ENCODE measurements at regions not wholly inside any gene's neighbourhood (a gene's known extent, or its start where the extent isn't known, plus 50 kb on each side); places are given as distances from the start of the nearest gene placed in this dataset.

- Histone ChIP-seq H3K27me3 (replicated peaks in 1 of 7) (no peaks in the 10 kb centered on the region), H3K9me3 (no peaks in the 10 kb centered on the region), H3K4me3 (no peak overlapping the region), H3K36me3 (no peaks in the 10 kb centered on the region), H3K4me1 (peaks cover 0 to 3% (median 0%) of the 10 kb centered on the region in 6 donors), H3K27ac (no peak overlapping the region)
- DNase-seq = no peak
- TF ChIP-seq POLR2A (IDR thresholded peaks at IDR 0.05) (no peak), POLR2AphosphoS5 (IDR thresholded peaks at IDR 0.05) (no peak), CTCF (IDR thresholded peaks at IDR 0.05 in 8 of 11, conservative IDR thresholded peaks at IDR 0.05 in 3 of 11) (no peak)
- intact Hi-C loops (cut with DNase I; ENCODE audit: low total_unique reads) = no loop called here
- 83 to 92% (median 86%) methylated on average over 5 of the region's 5 CpGs for WGBS, 5 donors
Observed at GRCh38 chr13:44805585-44805984, 183.7 kb downstream of the NUFIP1 start.

GRCh38 chr13:44803390-44803789 lies 185.9 kb downstream of the NUFIP1 start:
- Histone ChIP-seq H3K27me3 (replicated peaks in 1 of 7) (no peaks in the 10 kb centered on the region), H3K27ac (no peak overlapping the region), H3K4me1 (no peaks in the 10 kb centered on the region), H3K4me3 (no peak overlapping the region), H3K36me3 (no peaks in the 10 kb centered on the region), H3K9me3 (no peaks in the 10 kb centered on the region)
- intact Hi-C loops (cut with DNase I; ENCODE audit: low total_unique reads) = no loop called here
- TF ChIP-seq CTCF (IDR thresholded peaks at IDR 0.05 in 8 of 11, conservative IDR thresholded peaks at IDR 0.05 in 3 of 11) = no peak
- TF ChIP-seq POLR2A (IDR thresholded peaks at IDR 0.05) = no peak
- no peak for TF ChIP-seq POLR2AphosphoS5 (IDR thresholded peaks at IDR 0.05)
- 82 to 88% (median 86%) methylated on average over 4 of the region's 4 CpGs for WGBS, 5 donors
- no peak for DNase-seq

- Histone ChIP-seq H3K4me1 (no peaks in the 10 kb centered on the region), H3K4me3 (no peak overlapping the region)
- WGBS, 5 donors = 52 to 69% (median 57%) methylated on average over 4 of the region's 4 CpGs
Observed at GRCh38 chr13:44802491-44802890, 186.8 kb downstream of the NUFIP1 start.

GRCh38 chr13:44801990-44802389 lies 187.3 kb downstream of the NUFIP1 start:
- no peak for DNase-seq
- Histone ChIP-seq H3K9me3 (no peaks in the 10 kb centered on the region), H3K36me3 (no peaks in the 10 kb centered on the region), H3K27ac (no peak overlapping the region), H3K27me3 (replicated peaks in 1 of 7) (no peaks in the 10 kb centered on the region), H3K4me3 (no peak overlapping the region), H3K4me1 (no peaks in the 10 kb centered on the region)
- intact Hi-C loops (cut with DNase I; ENCODE audit: low total_unique reads) = no loop called here
- TF ChIP-seq POLR2A (IDR thresholded peaks at IDR 0.05) = no peak
- TF ChIP-seq CTCF (IDR thresholded peaks at IDR 0.05 in 8 of 11, conservative IDR thresholded peaks at IDR 0.05 in 3 of 11) = no peak
- TF ChIP-seq POLR2AphosphoS5 (IDR thresholded peaks at IDR 0.05) = no peak
- WGBS, 5 donors = 49 to 61% (median 60%) methylated on average over 4 of the region's 4 CpGs

More at GRCh38 chr13:44802491-44802890, 186.8 kb downstream of the NUFIP1 start:
- intact Hi-C loops (cut with DNase I; ENCODE audit: low total_unique reads) = no loop called here
- no peak overlapping the region for H3K27ac ChIP-seq
- no peaks in the 10 kb centered on the region for H3K27me3 ChIP-seq (replicated peaks in 1 of 7)
- H3K9me3 ChIP-seq = no peaks in the 10 kb centered on the region
- no peak for DNase-seq
- no peaks in the 10 kb centered on the region for H3K36me3 ChIP-seq
- TF ChIP-seq CTCF (IDR thresholded peaks at IDR 0.05 in 8 of 11, conservative IDR thresholded peaks at IDR 0.05 in 3 of 11) = no peak
- no peak for TF ChIP-seq POLR2AphosphoS5 (IDR thresholded peaks at IDR 0.05)
- TF ChIP-seq POLR2A (IDR thresholded peaks at IDR 0.05) = no peak

Data from spleen (tissue), 11 donors.